Fibroblast of skin of left biceps (primary cell): ENCODE measurements at regions not wholly inside any gene's neighbourhood (a gene's known extent, or its start where the extent isn't known, plus 50 kb on each side); places are given as distances from the start of the nearest gene placed in this dataset.

ENCODE experiments used
- DNase-seq, 2 experiments: peaks; one replicate each; pipeline ENCODE4 v3.0.0-alpha.2; 2013; ENCODE audit warnings: low read depth in 2 of 2

GRCh38 chr1:29753771-29754572, 517.6 kb downstream of the PTPRU start:
- DNase-seq: no peak

- no peak for DNase-seq
Measured at GRCh38 chr1:29753244-29753643, 516.9 kb downstream of the PTPRU start.

GRCh38 chr1:29752141-29752540, 515.8 kb downstream of the PTPRU start:
- no peak for DNase-seq

GRCh38 chr1:29749024-29749945, 513.0 kb downstream of the PTPRU start:
- DNase-seq: no peak

- no peak for DNase-seq
Measured at GRCh38 chr1:29747196-29747595, 510.9 kb downstream of the PTPRU start.

GRCh38 chr1:29746076-29746665, 509.8 kb downstream of the PTPRU start:
- DNase-seq: no peak

- DNase-seq: no peak
Measured at GRCh38 chr1:29744684-29745490, 508.6 kb downstream of the PTPRU start.

GRCh38 chr1:29743931-29744330, 507.6 kb downstream of the PTPRU start:
- DNase-seq: no peak

GRCh38 chr1:29743264-29743663, 506.9 kb downstream of the PTPRU start:
- DNase-seq: no peak

- no peak for DNase-seq
Measured at GRCh38 chr1:29739176-29739575, 502.9 kb downstream of the PTPRU start.

GRCh38 chr1:29736582-29737188, 500.4 kb downstream of the PTPRU start:
- peak; percentile 14 to 16 for DNase-seq

- no peak for DNase-seq
Measured at GRCh38 chr1:29732453-29732852, 496.1 kb downstream of the PTPRU start.

GRCh38 chr1:29730623-29731022, 494.3 kb downstream of the PTPRU start:
- DNase-seq: no peak

- no peak for DNase-seq
Measured at GRCh38 chr1:29729281-29729680, 493.0 kb downstream of the PTPRU start.

- no peak for DNase-seq
Measured at GRCh38 chr1:29728703-29729102, 492.4 kb downstream of the PTPRU start.

GRCh38 chr1:29725262-29725661, 488.9 kb downstream of the PTPRU start:
- DNase-seq: no peak

GRCh38 chr1:29722598-29722997, 486.3 kb downstream of the PTPRU start:
- no peak for DNase-seq

- no peak for DNase-seq
Measured at GRCh38 chr1:29719253-29719652, 482.9 kb downstream of the PTPRU start.

- DNase-seq: no peak
Measured at GRCh38 chr1:29718791-29719190, 482.5 kb downstream of the PTPRU start.

GRCh38 chr1:29716306-29716705, 480.0 kb downstream of the PTPRU start:
- DNase-seq: no peak

GRCh38 chr1:29713857-29714256, 477.5 kb downstream of the PTPRU start:
- no peak for DNase-seq
